Thoracic aorta (tissue), 2 donors: ENCODE measurements at regions not wholly inside any gene's neighbourhood (a gene's known extent, or its start where the extent isn't known, plus 50 kb on each side); places are given as distances from the start of the nearest gene placed in this dataset.
"Not testable (repeated sequence)": the region's sequence is repeated elsewhere in the genome, so short reads cannot be mapped to it uniquely, and the experiment has no call there.

Experiments used
- ATAC-seq: fragments of 150-250 bp; one replicate; pipeline ENCODE4 v1.8.0; 2017; ENCODE audit warnings: low read depth; ENCODE audit not compliant: insufficient number of reproducible peaks, low FRiP score
- DNase-seq: peaks from one replicate; pipeline ENCODE4 v3.0.0-alpha.2; 2020; ENCODE audit warnings: low spot score
- H3K27ac ChIP-seq, 2 donors: fragments of 200-600 bp; sonication (generic); 1 replicate in 1 of 2; 2 replicates in 1 of 2; pipeline ENCODE4 v1.5.1; 2016; ENCODE audit warnings: mild to moderate bottlenecking in 2 of 2, moderate library complexity in 2 of 2
- H3K27me3 ChIP-seq: fragments of 200-600 bp; sonication (generic); replicated peaks from 2 replicates; pipeline ENCODE4 v1.6.0; 2016; ENCODE audit warnings: mild to moderate bottlenecking; ENCODE audit not compliant: insufficient read depth
- H3K36me3 ChIP-seq: fragments of 200-600 bp; sonication (generic); one replicate; pipeline ENCODE4 v1.5.1; 2016
- H3K4me1 ChIP-seq, 2 donors: fragments of 200-600 bp; sonication (generic); 1 replicate in 1 of 2; 2 replicates in 1 of 2; pipeline versions ENCODE4 v1.5.1 to v1.6.0; 2016; ENCODE audit warnings: low read depth in 2 of 2, mild to moderate bottlenecking in 1 of 2; ENCODE audit not compliant: control insufficient read depth in 1 of 2
- H3K4me3 ChIP-seq: fragments of 200-600 bp; sonication (generic); 2 replicates; pipeline ENCODE4 v1.5.1; 2016; ENCODE audit warnings: mild to moderate bottlenecking
- H3K9me3 ChIP-seq: fragments of 200-600 bp; sonication (generic); 2 replicates; pipeline ENCODE4 v1.5.1; 2016
- TF ChIP-seq, protein P1 (sequence below): fragments of 200-600 bp; sonication (generic); IDR thresholded peaks from one replicate; pipeline ENCODE4 v1.5.1; 2019; ENCODE audit warnings: antibody characterized with exemption

DNA sequence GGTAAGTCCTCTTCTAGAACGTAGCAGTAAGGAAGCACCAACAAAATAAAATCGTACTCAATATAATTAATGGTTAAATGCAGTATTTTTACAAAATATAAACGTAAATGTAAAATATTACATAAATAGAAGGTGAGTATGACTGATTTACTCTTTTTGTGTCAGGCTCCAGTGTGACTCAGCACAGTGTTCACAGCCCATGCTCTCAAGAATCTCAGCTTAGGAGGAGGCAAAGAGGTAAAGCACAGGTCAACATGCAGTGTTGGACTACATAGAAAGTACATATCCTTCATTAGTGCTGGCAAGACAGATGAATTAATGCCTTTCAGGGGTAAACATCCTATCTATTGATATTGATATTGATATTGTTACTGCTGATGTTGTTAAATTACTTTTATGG lies 2050.6 kb upstream of the RAG2 start:
- DNase-seq = no peak
- H3K4me3 ChIP-seq = no peak overlapping the region
- no peaks in the 10 kb centered on the region for H3K4me1 ChIP-seq
- H3K9me3 ChIP-seq = no peaks in the 10 kb centered on the region
- H3K36me3 ChIP-seq = no peaks in the 10 kb centered on the region
- H3K27ac ChIP-seq = no peak overlapping the region
- ATAC-seq = no peak
- TF ChIP-seq, protein P1, sequence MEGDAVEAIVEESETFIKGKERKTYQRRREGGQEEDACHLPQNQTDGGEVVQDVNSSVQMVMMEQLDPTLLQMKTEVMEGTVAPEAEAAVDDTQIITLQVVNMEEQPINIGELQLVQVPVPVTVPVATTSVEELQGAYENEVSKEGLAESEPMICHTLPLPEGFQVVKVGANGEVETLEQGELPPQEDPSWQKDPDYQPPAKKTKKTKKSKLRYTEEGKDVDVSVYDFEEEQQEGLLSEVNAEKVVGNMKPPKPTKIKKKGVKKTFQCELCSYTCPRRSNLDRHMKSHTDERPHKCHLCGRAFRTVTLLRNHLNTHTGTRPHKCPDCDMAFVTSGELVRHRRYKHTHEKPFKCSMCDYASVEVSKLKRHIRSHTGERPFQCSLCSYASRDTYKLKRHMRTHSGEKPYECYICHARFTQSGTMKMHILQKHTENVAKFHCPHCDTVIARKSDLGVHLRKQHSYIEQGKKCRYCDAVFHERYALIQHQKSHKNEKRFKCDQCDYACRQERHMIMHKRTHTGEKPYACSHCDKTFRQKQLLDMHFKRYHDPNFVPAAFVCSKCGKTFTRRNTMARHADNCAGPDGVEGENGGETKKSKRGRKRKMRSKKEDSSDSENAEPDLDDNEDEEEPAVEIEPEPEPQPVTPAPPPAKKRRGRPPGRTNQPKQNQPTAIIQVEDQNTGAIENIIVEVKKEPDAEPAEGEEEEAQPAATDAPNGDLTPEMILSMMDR = no peak
- H3K27me3 ChIP-seq = no peaks in the 10 kb centered on the region

DNA sequence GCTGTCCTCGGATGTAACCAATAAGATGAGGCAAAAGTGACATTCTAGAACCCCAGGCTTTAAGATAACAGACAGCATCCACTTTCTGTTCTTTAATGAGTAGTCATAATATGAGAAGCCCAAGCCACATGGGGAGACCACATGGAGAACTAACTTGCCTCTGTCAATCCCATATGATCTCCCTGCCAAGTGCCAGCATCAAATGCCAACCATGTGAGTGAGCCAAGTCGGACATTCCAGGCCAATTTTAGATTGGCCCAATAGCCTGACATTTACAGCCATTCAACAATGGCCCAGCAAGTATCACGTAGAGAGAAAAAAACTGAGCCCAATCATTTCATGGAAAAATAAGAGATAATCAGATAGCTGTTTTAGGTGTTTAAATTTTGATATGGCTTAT lies 2048.3 kb upstream of the RAG2 start:
- Histone ChIP-seq H3K4me1 (no peaks in the 10 kb centered on the region), H3K27ac (no peak overlapping the region), H3K4me3 (no peak overlapping the region), H3K9me3 (no peaks in the 10 kb centered on the region), H3K27me3 (no peaks in the 10 kb centered on the region), H3K36me3 (no peaks in the 10 kb centered on the region)
- no peak for DNase-seq
- TF ChIP-seq, protein P1 = no peak
- no peak for ATAC-seq

DNA sequence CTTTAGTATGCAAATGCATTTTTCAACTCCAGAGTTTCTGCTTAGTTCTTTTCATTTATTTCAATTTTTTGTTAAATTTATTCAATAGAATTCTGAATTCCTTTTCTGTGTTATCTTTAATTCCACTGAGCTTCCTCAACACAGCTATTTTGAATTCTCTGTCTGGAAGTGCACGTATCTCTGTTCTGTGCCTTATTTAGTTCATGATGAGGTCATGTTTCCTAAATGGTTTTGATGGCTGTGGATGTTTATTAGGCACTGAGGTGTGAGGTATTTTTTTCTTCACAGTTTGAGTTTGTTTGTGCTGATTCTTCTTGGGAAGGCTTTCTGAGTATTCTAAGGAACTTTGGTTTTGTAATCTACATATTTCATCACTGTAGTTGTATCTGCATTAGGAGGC lies 2042.8 kb upstream of the RAG2 start:
- ATAC-seq = no peak
- H3K27me3 ChIP-seq = no peaks in the 10 kb centered on the region
- H3K9me3 ChIP-seq = peaks cover 3% of the 10 kb centered on the region

DNA sequence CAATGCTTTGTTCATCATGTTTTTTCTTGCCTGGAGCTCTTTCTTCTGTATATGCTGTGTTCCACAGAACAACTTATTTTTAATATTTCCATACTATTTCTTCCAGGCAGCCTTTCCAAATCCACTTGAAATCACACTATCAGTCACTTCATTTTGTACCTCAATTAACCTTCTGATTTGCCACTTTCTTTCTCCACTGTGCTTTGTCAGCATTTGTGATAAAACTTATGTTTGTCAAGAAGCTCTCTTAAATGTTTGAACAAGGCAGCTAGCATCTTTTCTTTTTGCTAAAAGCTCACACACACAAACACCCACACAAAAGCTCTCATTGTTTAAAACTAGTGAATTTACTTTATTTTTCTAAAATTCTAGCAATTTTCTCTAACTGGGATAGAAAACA lies 2014.7 kb upstream of the RAG2 start:
- H3K9me3 ChIP-seq = no peaks in the 10 kb centered on the region
- DNase-seq = no peak
- no peaks in the 10 kb centered on the region for H3K4me1 ChIP-seq
- TF ChIP-seq, protein P1 = no peak
- no peak overlapping the region for H3K4me3 ChIP-seq
- no peaks in the 10 kb centered on the region for H3K36me3 ChIP-seq
- no peak for ATAC-seq
- H3K27me3 ChIP-seq = no peaks in the 10 kb centered on the region
- H3K27ac ChIP-seq = no peak overlapping the region

More for the DNA sequence above, 2042.8 kb upstream of the RAG2 start:
- TF ChIP-seq, protein P1 = no peak
- Histone ChIP-seq H3K4me3 (no peak overlapping the region), H3K36me3 (no peaks in the 10 kb centered on the region), H3K4me1 (no peaks in the 10 kb centered on the region), H3K27ac (no peak overlapping the region)
- no peak for DNase-seq

DNA sequence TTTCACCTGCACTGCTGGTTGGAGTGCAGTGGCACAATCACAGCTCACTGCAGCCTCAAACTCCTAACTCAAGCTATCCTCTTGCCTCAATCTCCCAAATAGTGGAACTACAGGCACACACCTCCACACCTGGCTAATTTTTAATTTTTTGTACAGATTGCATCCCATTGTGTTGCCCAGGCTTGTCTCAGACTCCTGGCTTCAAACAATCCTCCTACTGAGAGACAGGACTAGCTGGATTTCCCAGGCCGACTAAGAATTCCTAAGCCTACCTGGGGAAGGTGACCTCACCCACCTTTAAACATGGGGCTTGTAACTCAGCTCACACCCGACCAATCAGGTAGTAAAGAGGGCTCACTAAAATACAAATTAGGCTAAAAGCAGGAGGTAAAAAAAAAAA lies 2003.3 kb upstream of the RAG2 start:
- not testable (repeated sequence) for H3K27me3 ChIP-seq, ATAC-seq, H3K36me3 ChIP-seq

DNA sequence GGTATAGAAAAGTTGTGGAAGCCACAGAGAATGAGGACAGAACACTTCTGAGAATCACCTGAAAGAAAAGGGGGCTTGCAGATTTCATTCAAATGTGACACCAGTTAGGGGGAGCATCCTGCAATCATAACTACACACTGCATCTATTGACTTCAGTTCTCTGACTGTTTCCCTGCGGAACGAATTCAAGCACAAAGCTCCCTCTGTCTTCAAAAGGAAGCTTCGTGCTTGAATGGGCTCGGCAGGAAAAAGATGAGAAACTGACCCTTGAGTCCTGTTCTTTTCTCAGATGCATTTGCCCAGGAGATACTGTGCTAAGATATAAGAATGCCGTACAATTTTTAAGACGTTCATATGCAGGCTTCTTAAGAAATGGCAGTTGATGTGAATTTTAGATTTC lies 2000.4 kb upstream of the RAG2 start:
- no peak overlapping the region for H3K4me3 ChIP-seq
- no peak overlapping the region for H3K27ac ChIP-seq
- ATAC-seq (no peak), DNase-seq (no peak)
- TF ChIP-seq, protein P1 = no peak
- no peaks in the 10 kb centered on the region for H3K9me3 ChIP-seq
- no peaks in the 10 kb centered on the region for H3K4me1 ChIP-seq
- H3K27me3 ChIP-seq = no peaks in the 10 kb centered on the region
- H3K36me3 ChIP-seq = no peaks in the 10 kb centered on the region

More for the DNA sequence above, 2003.3 kb upstream of the RAG2 start:
- H3K9me3 ChIP-seq, H3K4me1 ChIP-seq, H3K4me3 ChIP-seq, H3K27ac ChIP-seq, DNase-seq: not testable (repeated sequence)

DNA sequence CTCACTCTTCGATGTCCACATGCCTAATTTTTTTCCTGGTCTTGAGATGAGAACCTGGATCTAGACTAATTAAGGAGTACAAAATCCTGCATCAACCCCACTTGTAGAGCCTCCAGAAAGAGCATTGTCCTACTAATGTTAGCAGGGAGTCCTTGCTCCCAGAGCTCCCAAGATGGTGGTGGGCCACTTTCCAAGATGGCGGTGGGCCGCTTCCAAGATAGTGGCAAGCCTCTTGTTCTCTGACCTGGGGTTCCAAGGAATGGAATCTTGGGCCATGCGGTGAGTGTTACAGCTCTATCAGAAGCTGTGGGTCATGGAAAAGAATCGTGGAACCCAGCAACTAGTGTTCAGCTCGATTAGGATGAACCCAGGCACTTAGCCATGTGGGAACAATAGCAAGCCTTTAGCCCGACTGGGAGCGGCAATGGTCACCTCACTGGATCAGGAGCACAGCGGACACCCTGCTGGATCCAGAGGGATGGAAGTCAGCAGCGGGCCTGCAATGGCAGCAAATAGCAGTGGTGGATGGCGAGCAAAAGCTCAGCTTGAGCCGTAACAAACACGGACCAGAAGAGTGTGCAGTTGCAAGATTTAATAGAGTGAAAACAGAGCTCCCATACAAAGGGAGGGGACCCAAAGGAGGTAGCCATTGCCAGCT lies 1997.5 kb upstream of the RAG2 start:
- H3K9me3 ChIP-seq, H3K4me3 ChIP-seq, H3K36me3 ChIP-seq, H3K27ac ChIP-seq, ATAC-seq, H3K27me3 ChIP-seq, DNase-seq, H3K4me1 ChIP-seq: not testable (repeated sequence)
